ENCODE measurements at regions not wholly inside any gene's neighbourhood (a gene's known extent, or its start where the extent isn't known, plus 50 kb on each side); places are given as distances from the start of the nearest gene placed in this dataset.
"Not testable (repeated sequence)": the region's sequence is repeated elsewhere in the genome, so short reads cannot be mapped to it uniquely, and the experiment has no call there.

- DNase-seq = no peak
Measured at GRCh38 chr5:166624573-166624972, 1666.9 kb upstream of the WWC1 start.

GRCh38 chr5:166625210-166625865, 1666.1 kb upstream of the WWC1 start:
- DNase-seq = no peak

- DNase-seq = no peak
Measured at GRCh38 chr5:166637295-166637694, 1654.2 kb upstream of the WWC1 start.

- no peak for DNase-seq
Measured at GRCh38 chr5:166639151-166639550, 1652.3 kb upstream of the WWC1 start.

- DNase-seq = not testable (repeated sequence)
Measured at GRCh38 chr5:166640136-166640535, 1651.3 kb upstream of the WWC1 start.

GRCh38 chr5:166648736-166649135, 1642.7 kb upstream of the WWC1 start:
- no peak for DNase-seq

- DNase-seq = no peak
Measured at GRCh38 chr5:166649676-166650075, 1641.8 kb upstream of the WWC1 start.

- DNase-seq = no peak
Measured at GRCh38 chr5:166651234-166651633, 1640.2 kb upstream of the WWC1 start.

- DNase-seq = no peak
Measured at GRCh38 chr5:166671811-166672210, 1619.6 kb upstream of the WWC1 start.

GRCh38 chr5:166672431-166672830, 1619.0 kb upstream of the WWC1 start:
- no peak for DNase-seq

- no peak for DNase-seq
Measured at GRCh38 chr5:166677891-166678290, 1613.6 kb upstream of the WWC1 start.

- no peak for DNase-seq
Measured at GRCh38 chr5:166679331-166679730, 1612.1 kb upstream of the WWC1 start.

GRCh38 chr5:166695326-166695725, 1596.1 kb upstream of the WWC1 start:
- DNase-seq = no peak

GRCh38 chr5:166708291-166708690, 1583.2 kb upstream of the WWC1 start:
- DNase-seq = no peak

GRCh38 chr5:166709691-166710090, 1581.8 kb upstream of the WWC1 start:
- no peak for DNase-seq

GRCh38 chr5:166710271-166710670, 1581.2 kb upstream of the WWC1 start:
- DNase-seq = no peak

- DNase-seq = no peak
Measured at GRCh38 chr5:166712447-166713185, 1578.8 kb upstream of the WWC1 start.

GRCh38 chr5:166713295-166713694, 1578.2 kb upstream of the WWC1 start:
- no peak for DNase-seq

GRCh38 chr5:166716856-166717492, 1574.5 kb upstream of the WWC1 start:
- no peak for DNase-seq

GRCh38 chr5:166719991-166720390, 1571.5 kb upstream of the WWC1 start:
- DNase-seq = no peak

GRCh38 chr5:166722939-166723338, 1568.5 kb upstream of the WWC1 start:
- no peak for DNase-seq

- DNase-seq = no peak
Measured at GRCh38 chr5:166724284-166724683, 1567.2 kb upstream of the WWC1 start.

GRCh38 chr5:166725593-166725992, 1565.9 kb upstream of the WWC1 start:
- no peak for DNase-seq

GRCh38 chr5:166726406-166726805, 1565.0 kb upstream of the WWC1 start:
- no peak for DNase-seq

All from activated CD4-positive, alpha-beta T cell treated with anti-CD3 and anti-CD28 coated beads for 48 hours (primary cell).